GM23338 (cell line): ENCODE measurements at regions not wholly inside any gene's neighbourhood (a gene's known extent, or its start where the extent isn't known, plus 50 kb on each side); places are given as distances from the start of the nearest gene placed in this dataset.

Experiments used
- ATAC-seq: fragments of 200-7000 bp; cut with Tn5 transposase; 3 replicates; pipeline ENCODE4 v1.9.1; 2020
- DNase-seq: peaks from one replicate; pipeline ENCODE4 v3.0.0-alpha.2; 2015; ENCODE audit warnings: low spot score
- H2AFZ ChIP-seq: fragments of 200-600 bp; sonication (generic); 2 replicates; pipeline ENCODE4 v1.8.0; 2016; ENCODE audit warnings: antibody characterized with exemption, mild to moderate bottlenecking, moderate library complexity
- H3F3A ChIP-seq: fragments of 200-600 bp; sonication (generic); replicated peaks from 2 replicates; pipeline ENCODE4 v1.8.0; 2017; ENCODE audit warnings: antibody characterized with exemption, mixed run types, low read depth
- H3K27ac ChIP-seq: fragments of 200-600 bp; sonication (generic); 2 replicates; pipeline ENCODE4 v1.6.1; 2016; ENCODE audit warnings: low read depth
- H3K27me3 ChIP-seq: fragments of 200-600 bp; sonication (generic); 2 replicates; pipeline ENCODE4 v1.8.0; 2016; ENCODE audit warnings: mild to moderate bottlenecking, mixed run types, moderate library complexity; ENCODE audit not compliant: insufficient read depth
- H3K36me3 ChIP-seq: fragments of 200-600 bp; sonication (generic); 2 replicates; pipeline ENCODE4 v1.8.0; 2016; ENCODE audit warnings: mild to moderate bottlenecking; ENCODE audit not compliant: insufficient read depth
- H3K4me1 ChIP-seq: fragments of 200-600 bp; sonication (generic); 2 replicates; pipeline ENCODE4 v1.8.0; 2016; ENCODE audit warnings: mild to moderate bottlenecking, moderate library complexity; ENCODE audit not compliant: insufficient read depth
- H3K4me2 ChIP-seq: fragments of 200-600 bp; sonication (generic); 2 replicates; pipeline ENCODE4 v1.7.1; 2017; ENCODE audit warnings: mixed run types
- H3K4me3 ChIP-seq: fragments of 200-600 bp; sonication (generic); 2 replicates; pipeline ENCODE4 v1.6.1; 2016; ENCODE audit warnings: mixed run types
- H3K79me2 ChIP-seq: fragments of 200-600 bp; sonication (generic); replicated peaks from 2 replicates; pipeline ENCODE4 v1.8.0; 2017; ENCODE audit warnings: mild to moderate bottlenecking; ENCODE audit not compliant: insufficient read depth
- H3K9me2 ChIP-seq: fragments of 200-600 bp; sonication (generic); 2 replicates; pipeline ENCODE4 v1.8.0; 2017; ENCODE audit not compliant: insufficient read depth
- H4K20me1 ChIP-seq: fragments of 200-600 bp; sonication (generic); replicated peaks from 2 replicates; pipeline ENCODE4 v1.8.0; 2017; ENCODE audit warnings: mild to moderate bottlenecking; ENCODE audit not compliant: insufficient read depth
- H3K27ac Mint-ChIP-seq: 2 replicates; pipeline ENCODE4 v1.8.0; 2020; ENCODE audit warnings: inconsistent platforms, mild to moderate bottlenecking, moderate library complexity, mixed read lengths
- H3K27me3 Mint-ChIP-seq: 3 replicates; pipeline ENCODE4 v1.8.0; 2022; ENCODE audit warnings: low read depth, mild to moderate bottlenecking, moderate library complexity, mixed read lengths, inconsistent platforms; ENCODE audit not compliant: insufficient read depth, poor library complexity
- H3K36me3 Mint-ChIP-seq: 3 replicates; pipeline ENCODE4 v1.8.0; 2021; ENCODE audit warnings: low read depth, mild to moderate bottlenecking, inconsistent platforms, moderate library complexity, mixed read lengths
- H3K4me1 Mint-ChIP-seq: 3 replicates; pipeline ENCODE4 v1.8.0; 2020; ENCODE audit warnings: mild to moderate bottlenecking, inconsistent platforms, mixed read lengths
- H3K4me3 Mint-ChIP-seq: 3 replicates; pipeline ENCODE4 v1.8.0; 2021; ENCODE audit warnings: moderate library complexity, mild to moderate bottlenecking, inconsistent platforms, mixed read lengths
- H3K9me3 Mint-ChIP-seq: 3 replicates; pipeline ENCODE4 v1.8.0; 2020; ENCODE audit warnings: moderate library complexity, mild to moderate bottlenecking, inconsistent platforms, mixed read lengths
- CTCF ChIP-seq, 2 experiments: fragments of 200-600 bp in 1 of 2; sonication (generic) in 1 of 2; conservative IDR thresholded peaks; 2 replicates each; pipeline versions ENCODE4 v1.5.1 to v1.6.1; 2016 to 2017; ENCODE audit warnings: antibody characterized with exemption in 2 of 2, low read depth in 2 of 2, mild to moderate bottlenecking in 2 of 2, moderate library complexity in 1 of 2
- ETS1 ChIP-seq: IDR thresholded peaks from 2 replicates; pipeline ENCODE4 v1.6.1; 2016; ENCODE audit warnings: antibody characterized with exemption
- EZH2 ChIP-seq: fragments of 200-600 bp; sonication (generic); IDR thresholded peaks from one replicate; pipeline ENCODE4 v1.8.0; 2017; ENCODE audit warnings: antibody characterized with exemption, mild to moderate bottlenecking, low read depth; ENCODE audit not compliant: unreplicated experiment
- POLR2AphosphoS5 ChIP-seq: IDR thresholded peaks from 2 replicates; pipeline ENCODE4 v1.6.1; 2016; ENCODE audit warnings: antibody characterized with exemption, low read depth
- ZNF114 ChIP-seq: fragments of 250-450 bp; sonication (Bioruptor Pico); IDR thresholded peaks from 2 replicates; pipeline ENCODE4 v1.5.0; 2020; ENCODE audit warnings: mild to moderate bottlenecking, moderate library complexity
- ZNF331 ChIP-seq: fragments of 250-450 bp; sonication (Bioruptor Pico); IDR thresholded peaks from 2 replicates; pipeline ENCODE4 v1.5.0; 2020; ENCODE audit warnings: low read depth, mild to moderate bottlenecking, moderate library complexity
- ZNF462 ChIP-seq: fragments of 250-450 bp; sonication (Bioruptor Pico); IDR thresholded peaks from 2 replicates; pipeline ENCODE4 v1.5.0; 2020; ENCODE audit warnings: mild to moderate bottlenecking, moderate library complexity

DNA sequence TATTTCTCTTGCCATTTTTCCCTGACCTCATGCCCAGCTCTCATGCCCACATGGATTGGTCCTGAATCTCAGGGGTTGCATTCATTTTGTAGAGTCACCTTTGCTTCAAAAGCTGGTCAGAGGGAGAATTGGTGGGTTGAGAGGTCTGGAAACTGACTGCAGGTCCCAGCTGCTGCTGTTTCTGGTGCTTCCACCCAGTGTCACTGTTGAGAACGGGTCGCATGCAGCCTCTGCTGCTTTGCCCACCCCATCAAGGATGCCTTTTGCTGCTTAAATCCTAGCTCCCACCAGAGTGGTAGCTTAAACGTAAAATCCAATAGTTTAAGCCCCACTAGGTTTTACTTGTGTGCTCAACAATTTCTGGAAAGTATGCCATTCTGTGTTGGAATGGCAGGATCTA is 211.4 kb upstream of the TSHZ2 start:
- ATAC-seq (peak; percentile 42; the same call in 2 of the 3 replicates), DNase-seq (peak; percentile 28)
- H3K4me1 ChIP-seq: no peaks in the 10 kb centered on the region
- no peak overlapping the region for H3K4me2 ChIP-seq
- H3K79me2 ChIP-seq: no peaks in the 10 kb centered on the region
- H3K36me3 Mint-ChIP-seq: no peaks in the 10 kb centered on the region
- H3K27ac ChIP-seq: no peak overlapping the region
- no peak overlapping the region for H3K4me3 ChIP-seq
- no peaks in the 10 kb centered on the region for H3K27me3 Mint-ChIP-seq
- H3K9me3 Mint-ChIP-seq: no peaks in the 10 kb centered on the region
- no peaks in the 10 kb centered on the region for H3K27me3 ChIP-seq
- H2AFZ ChIP-seq: no peak overlapping the region
- no peaks in the 10 kb centered on the region for H3F3A ChIP-seq
- no peaks in the 10 kb centered on the region for H3K36me3 ChIP-seq
- H3K4me1 Mint-ChIP-seq: no peaks in the 10 kb centered on the region
- no peaks in the 10 kb centered on the region; the same call in 1 of the 2 replicates for H3K9me2 ChIP-seq
- H3K27ac Mint-ChIP-seq: no peak overlapping the region
- no peaks in the 10 kb centered on the region for H4K20me1 ChIP-seq
- no peak for TF ChIP-seq POLR2AphosphoS5
- TF ChIP-seq EZH2: no peak
- TF ChIP-seq ZNF331 (CRISPR knock-in tag): no peak
- no peak for TF ChIP-seq ETS1
- peak in 1 of 2 experiments; percentile 44; a peak in 2 of 4 replicates for TF ChIP-seq CTCF (conservative IDR thresholded peaks at IDR 0.05; ENCODE audit: low read depth in 2 of 2)
- TF ChIP-seq ZNF462: no peak
- no peak for TF ChIP-seq ZNF114 (CRISPR knock-in tag)
- H3K4me3 Mint-ChIP-seq: no peak overlapping the region
